HepG2 (cell line): ENCODE measurements at regions not wholly inside any gene's neighbourhood (a gene's known extent, or its start where the extent isn't known, plus 50 kb on each side); places are given as distances from the start of the nearest gene placed in this dataset.

ENCODE experiments used
- CREB3 ChIP-seq: sonication (generic); formaldehyde crosslinking; IDR thresholded peaks from 2 replicates; pipeline ENCODE4 v1.5.0; 2020; ENCODE audit warnings: missing genetic modification reagents
- CREM ChIP-seq, 2 experiments: sonication (generic) in 1 of 2; formaldehyde crosslinking in 1 of 2; IDR thresholded peaks; 2 replicates each; pipeline versions ENCODE4 v1.4.0 to v1.6.1; 2016 to 2020; ENCODE audit warnings: antibody characterized with exemption in 1 of 2, mild to moderate bottlenecking in 1 of 2, missing genetic modification reagents in 1 of 2
- FOSL1 ChIP-seq: sonication (generic); formaldehyde crosslinking; IDR thresholded peaks from 2 replicates; pipeline ENCODE4 v1.9.0; 2021; ENCODE audit warnings: missing genetic modification reagents, borderline replicate concordance
- FOXK2 ChIP-seq: fragments of 450-650 bp; IDR thresholded peaks from 2 replicates; pipeline ENCODE4 v1.6.1; 2016
- MYNN ChIP-seq: sonication (generic); formaldehyde crosslinking; IDR thresholded peaks from 2 replicates; pipeline ENCODE4 v1.4.0; 2020; ENCODE audit warnings: mild to moderate bottlenecking, low read depth, missing genetic modification reagents
- NFE2L2 ChIP-seq: fragments of 150-350 bp; IDR thresholded peaks from 2 replicates; pipeline ENCODE4 v1.6.1; 2014; ENCODE audit warnings: low read length
- NONO ChIP-seq, 2 experiments: fragments of 450-650 bp in 1 of 2; sonication (generic) in 1 of 2; formaldehyde crosslinking in 1 of 2; IDR thresholded peaks in 1 of 2; conservative IDR thresholded peaks in 1 of 2; 2 replicates each; pipeline versions ENCODE4 v1.6.1 to v1.8.0; 2017 to 2022; ENCODE audit warnings: mild to moderate bottlenecking in 1 of 2, missing genetic modification reagents in 1 of 2, moderate library complexity in 1 of 2
- POLR2A ChIP-seq, 2 experiments: IDR thresholded peaks; 2 replicates each; pipeline ENCODE4 v1.6.1; 2011; ENCODE audit warnings: low read depth in 2 of 2, low read length in 2 of 2, mild to moderate bottlenecking in 1 of 2, moderate library complexity in 1 of 2; ENCODE audit not compliant: insufficient read depth in 1 of 2
- SMARCC2 ChIP-seq: fragments of 450-650 bp; IDR thresholded peaks from 2 replicates; pipeline ENCODE4 v1.6.1; 2017; ENCODE audit warnings: antibody characterized with exemption, mild to moderate bottlenecking
- ZNF746 ChIP-seq: sonication (generic); formaldehyde crosslinking; IDR thresholded peaks from 2 replicates; pipeline ENCODE4 v1.8.0; 2022; ENCODE audit warnings: mild to moderate bottlenecking, missing genetic modification reagents
- TF ChIP-seq, protein P1 (sequence below): sonication (generic); formaldehyde crosslinking; IDR thresholded peaks from 2 replicates; pipeline ENCODE4 v1.8.1; 2023; ENCODE audit warnings: mild to moderate bottlenecking, missing genetic modification reagents
- TF ChIP-seq, protein P2 (sequence below): sonication (generic); formaldehyde crosslinking; IDR thresholded peaks from 2 replicates; pipeline ENCODE4 v1.5.0; 2020; ENCODE audit warnings: mild to moderate bottlenecking, missing genetic modification reagents, moderate library complexity
- TF ChIP-seq, protein P3 (sequence below): sonication (generic); formaldehyde crosslinking; IDR thresholded peaks from 2 replicates; pipeline ENCODE4 v1.4.0; 2020; ENCODE audit warnings: missing genetic modification reagents

DNA sequence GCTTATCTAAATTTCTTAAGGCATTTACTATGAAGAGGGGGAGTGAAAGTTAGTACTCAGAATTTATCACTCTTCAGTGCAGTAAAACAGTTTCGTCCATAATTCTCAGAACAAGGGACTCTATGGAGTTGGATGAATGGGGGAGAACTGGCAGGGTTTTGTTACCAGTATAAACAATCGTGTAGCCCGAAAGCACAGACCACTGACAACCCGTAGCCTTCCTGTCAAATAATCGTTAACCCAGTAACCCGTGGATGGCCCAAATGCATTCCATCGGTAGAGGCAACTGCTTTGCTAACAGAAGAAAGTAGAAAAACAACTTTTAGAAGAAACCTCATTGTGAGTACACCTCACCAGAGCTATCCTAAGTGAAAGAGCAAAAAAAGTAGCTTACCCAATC, 583.9 kb downstream of the NXPH1 start:
- TF ChIP-seq FOXK2: no peak
- no peak for TF ChIP-seq SMARCC2
- TF ChIP-seq, protein P1, sequence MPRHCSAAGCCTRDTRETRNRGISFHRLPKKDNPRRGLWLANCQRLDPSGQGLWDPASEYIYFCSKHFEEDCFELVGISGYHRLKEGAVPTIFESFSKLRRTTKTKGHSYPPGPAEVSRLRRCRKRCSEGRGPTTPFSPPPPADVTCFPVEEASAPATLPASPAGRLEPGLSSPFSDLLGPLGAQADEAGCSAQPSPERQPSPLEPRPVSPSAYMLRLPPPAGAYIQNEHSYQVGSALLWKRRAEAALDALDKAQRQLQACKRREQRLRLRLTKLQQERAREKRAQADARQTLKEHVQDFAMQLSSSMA (CRISPR knock-in tag): no peak
- TF ChIP-seq, protein P2, sequence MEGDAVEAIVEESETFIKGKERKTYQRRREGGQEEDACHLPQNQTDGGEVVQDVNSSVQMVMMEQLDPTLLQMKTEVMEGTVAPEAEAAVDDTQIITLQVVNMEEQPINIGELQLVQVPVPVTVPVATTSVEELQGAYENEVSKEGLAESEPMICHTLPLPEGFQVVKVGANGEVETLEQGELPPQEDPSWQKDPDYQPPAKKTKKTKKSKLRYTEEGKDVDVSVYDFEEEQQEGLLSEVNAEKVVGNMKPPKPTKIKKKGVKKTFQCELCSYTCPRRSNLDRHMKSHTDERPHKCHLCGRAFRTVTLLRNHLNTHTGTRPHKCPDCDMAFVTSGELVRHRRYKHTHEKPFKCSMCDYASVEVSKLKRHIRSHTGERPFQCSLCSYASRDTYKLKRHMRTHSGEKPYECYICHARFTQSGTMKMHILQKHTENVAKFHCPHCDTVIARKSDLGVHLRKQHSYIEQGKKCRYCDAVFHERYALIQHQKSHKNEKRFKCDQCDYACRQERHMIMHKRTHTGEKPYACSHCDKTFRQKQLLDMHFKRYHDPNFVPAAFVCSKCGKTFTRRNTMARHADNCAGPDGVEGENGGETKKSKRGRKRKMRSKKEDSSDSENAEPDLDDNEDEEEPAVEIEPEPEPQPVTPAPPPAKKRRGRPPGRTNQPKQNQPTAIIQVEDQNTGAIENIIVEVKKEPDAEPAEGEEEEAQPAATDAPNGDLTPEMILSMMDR (CRISPR knock-in tag): no peak
- no peak for TF ChIP-seq MYNN (CRISPR knock-in tag)
- no peak for TF ChIP-seq FOSL1 (CRISPR knock-in tag)
- TF ChIP-seq ZNF746 (CRISPR knock-in tag): no peak
- no peak for TF ChIP-seq NONO (IDR thresholded peaks at IDR 0.05)
- TF ChIP-seq NONO (CRISPR knock-in tag; conservative IDR thresholded peaks at IDR 0.05): no peak
- no peak for TF ChIP-seq CREB3
- TF ChIP-seq POLR2A (IDR thresholded peaks at IDR 0.05; ENCODE audit: insufficient read depth in 1 of 2, low read depth in 2 of 2, low read length in 2 of 2): no peak
- TF ChIP-seq CREM (IDR thresholded peaks at IDR 0.05): no peak
- TF ChIP-seq CREM (CRISPR knock-in tag; IDR thresholded peaks at IDR 0.05): no peak
- no peak for TF ChIP-seq NFE2L2
- TF ChIP-seq, protein P3, sequence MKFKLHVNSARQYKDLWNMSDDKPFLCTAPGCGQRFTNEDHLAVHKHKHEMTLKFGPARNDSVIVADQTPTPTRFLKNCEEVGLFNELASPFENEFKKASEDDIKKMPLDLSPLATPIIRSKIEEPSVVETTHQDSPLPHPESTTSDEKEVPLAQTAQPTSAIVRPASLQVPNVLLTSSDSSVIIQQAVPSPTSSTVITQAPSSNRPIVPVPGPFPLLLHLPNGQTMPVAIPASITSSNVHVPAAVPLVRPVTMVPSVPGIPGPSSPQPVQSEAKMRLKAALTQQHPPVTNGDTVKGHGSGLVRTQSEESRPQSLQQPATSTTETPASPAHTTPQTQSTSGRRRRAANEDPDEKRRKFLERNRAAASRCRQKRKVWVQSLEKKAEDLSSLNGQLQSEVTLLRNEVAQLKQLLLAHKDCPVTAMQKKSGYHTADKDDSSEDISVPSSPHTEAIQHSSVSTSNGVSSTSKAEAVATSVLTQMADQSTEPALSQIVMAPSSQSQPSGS (CRISPR knock-in tag): no peak
